Esophagus muscularis mucosa (tissue), 4 donors: ENCODE measurements at regions not wholly inside any gene's neighbourhood (a gene's known extent, or its start where the extent isn't known, plus 50 kb on each side); places are given as distances from the start of the nearest gene placed in this dataset.

Experiments
- CTCF ChIP-seq, 3 experiments: fragments of 200-600 bp in 2 of 3; fragments of 450-650 bp in 1 of 3; sonication (generic) in 2 of 3; IDR thresholded peaks; one replicate each; pipeline ENCODE4 v1.5.1; 2017 to 2019; ENCODE audit warnings: antibody characterized with exemption in 3 of 3, mild to moderate bottlenecking in 2 of 3, moderate library complexity in 1 of 3
- EP300 ChIP-seq: sonication (generic); formaldehyde crosslinking; IDR thresholded peaks from one replicate; pipeline ENCODE4 v1.6.1; 2017; ENCODE audit warnings: antibody characterized with exemption
- POLR2A ChIP-seq: fragments of 450-650 bp; IDR thresholded peaks from one replicate; pipeline ENCODE4 v1.6.1; 2017; ENCODE audit warnings: antibody characterized with exemption, moderate library complexity, mild to moderate bottlenecking, low read depth
- POLR2AphosphoS5 ChIP-seq, 2 donors: sonication (generic); formaldehyde crosslinking; IDR thresholded peaks; one replicate each; pipeline ENCODE4 v1.6.1; 2017; ENCODE audit warnings: antibody characterized with exemption in 2 of 2

- no peak for TF ChIP-seq POLR2AphosphoS5 (IDR thresholded peaks at IDR 0.05)
- TF ChIP-seq CTCF (IDR thresholded peaks at IDR 0.05): no peak
- no peak for TF ChIP-seq EP300
- no peak for TF ChIP-seq POLR2A
These were observed 299.3 kb downstream of the CCDC85A start for GRCh38 chr2:56483081-56483480.
